ENCODE measurements at regions not wholly inside any gene's neighbourhood (a gene's known extent, or its start where the extent isn't known, plus 50 kb on each side); places are given as distances from the start of the nearest gene placed in this dataset.
A peak's percentile ranks its signal among the peaks of the same experiment; 100 is the strongest.

DNA sequence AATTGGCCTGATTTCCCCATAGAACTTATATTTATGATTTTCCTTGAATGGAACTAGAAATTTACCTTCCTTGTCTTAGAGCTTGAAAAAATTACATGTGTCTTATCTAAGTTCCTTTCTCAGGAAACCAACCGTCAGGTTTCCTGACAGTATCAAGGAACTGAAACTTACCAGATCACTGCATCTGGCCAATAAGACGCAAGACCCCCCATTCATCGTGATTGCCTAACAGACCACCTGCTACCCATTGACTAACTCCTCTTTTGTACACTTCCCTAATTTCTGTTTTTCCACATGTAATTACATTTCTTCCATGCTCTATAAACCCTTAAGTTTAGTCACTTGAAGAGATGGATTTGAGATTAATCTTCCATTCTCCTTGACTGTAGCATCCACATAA, 517.2 kb upstream of the CBLB start:
- in situ Hi-C loops (cut with HindIII; ENCODE audit: low sequenced_read_pairs): no loop called here
- DNase-seq (ENCODE audit: low read depth, low spot score): no peak
- no peak overlapping the region for H3K4me3 ChIP-seq (ENCODE audit: low read depth, low read length)
- TF ChIP-seq, protein P1, sequence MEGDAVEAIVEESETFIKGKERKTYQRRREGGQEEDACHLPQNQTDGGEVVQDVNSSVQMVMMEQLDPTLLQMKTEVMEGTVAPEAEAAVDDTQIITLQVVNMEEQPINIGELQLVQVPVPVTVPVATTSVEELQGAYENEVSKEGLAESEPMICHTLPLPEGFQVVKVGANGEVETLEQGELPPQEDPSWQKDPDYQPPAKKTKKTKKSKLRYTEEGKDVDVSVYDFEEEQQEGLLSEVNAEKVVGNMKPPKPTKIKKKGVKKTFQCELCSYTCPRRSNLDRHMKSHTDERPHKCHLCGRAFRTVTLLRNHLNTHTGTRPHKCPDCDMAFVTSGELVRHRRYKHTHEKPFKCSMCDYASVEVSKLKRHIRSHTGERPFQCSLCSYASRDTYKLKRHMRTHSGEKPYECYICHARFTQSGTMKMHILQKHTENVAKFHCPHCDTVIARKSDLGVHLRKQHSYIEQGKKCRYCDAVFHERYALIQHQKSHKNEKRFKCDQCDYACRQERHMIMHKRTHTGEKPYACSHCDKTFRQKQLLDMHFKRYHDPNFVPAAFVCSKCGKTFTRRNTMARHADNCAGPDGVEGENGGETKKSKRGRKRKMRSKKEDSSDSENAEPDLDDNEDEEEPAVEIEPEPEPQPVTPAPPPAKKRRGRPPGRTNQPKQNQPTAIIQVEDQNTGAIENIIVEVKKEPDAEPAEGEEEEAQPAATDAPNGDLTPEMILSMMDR (IDR thresholded peaks at IDR 0.05; ENCODE audit: low read depth, low read length): no peak

DNA sequence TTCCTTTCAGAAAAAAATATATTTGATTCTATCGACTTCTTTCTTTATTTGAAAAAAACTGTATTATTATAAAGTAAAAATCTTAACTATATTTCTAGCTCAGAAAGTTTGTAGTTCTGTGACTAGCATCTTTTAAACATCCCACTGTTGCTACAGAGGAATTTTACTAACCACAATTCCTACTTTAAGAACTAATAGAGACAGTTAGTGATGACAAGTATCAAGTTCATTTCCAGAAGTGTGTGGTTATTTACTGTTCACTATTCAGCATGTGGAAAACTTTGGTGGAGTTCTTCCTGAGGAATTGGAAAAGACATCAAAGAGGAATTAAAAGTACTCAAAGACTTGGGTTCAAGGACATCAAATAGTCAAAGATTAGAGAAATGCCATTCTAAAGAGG, 524.1 kb upstream of the CBLB start:
- in situ Hi-C loops (cut with HindIII; ENCODE audit: low sequenced_read_pairs): no loop called here
- peak; percentile 26 for DNase-seq (ENCODE audit: low read depth, low spot score)
- no peak overlapping the region for H3K4me3 ChIP-seq (ENCODE audit: low read depth, low read length)
- TF ChIP-seq, protein P1 (IDR thresholded peaks at IDR 0.05; ENCODE audit: low read depth, low read length): no peak

DNA sequence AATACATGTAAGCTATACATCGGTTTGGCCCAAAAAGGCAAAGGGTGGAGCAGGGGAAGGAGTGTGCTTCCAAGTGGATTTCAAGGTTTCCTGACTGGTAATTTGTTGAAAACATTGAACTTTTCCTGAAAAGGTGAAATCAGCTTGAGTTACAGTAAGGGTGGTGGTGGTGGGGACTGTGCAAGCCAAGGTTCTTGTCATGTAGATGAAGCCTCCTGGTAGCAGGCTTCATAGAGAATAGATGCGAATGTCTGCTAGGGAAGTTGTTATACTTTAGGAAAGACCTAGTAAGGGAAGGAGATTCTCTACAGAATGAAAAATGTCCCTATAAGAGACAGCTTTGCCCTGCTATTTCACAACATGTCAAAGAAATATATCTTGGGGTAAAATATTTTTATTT, 528.2 kb upstream of the CBLB start:
- in situ Hi-C loops (cut with HindIII; ENCODE audit: low sequenced_read_pairs): no loop called here
- TF ChIP-seq, protein P1 (IDR thresholded peaks at IDR 0.05; ENCODE audit: low read depth, low read length): no peak
- H3K4me3 ChIP-seq (ENCODE audit: low read depth, low read length): no peak overlapping the region
- DNase-seq (ENCODE audit: low read depth, low spot score): no peak

DNA sequence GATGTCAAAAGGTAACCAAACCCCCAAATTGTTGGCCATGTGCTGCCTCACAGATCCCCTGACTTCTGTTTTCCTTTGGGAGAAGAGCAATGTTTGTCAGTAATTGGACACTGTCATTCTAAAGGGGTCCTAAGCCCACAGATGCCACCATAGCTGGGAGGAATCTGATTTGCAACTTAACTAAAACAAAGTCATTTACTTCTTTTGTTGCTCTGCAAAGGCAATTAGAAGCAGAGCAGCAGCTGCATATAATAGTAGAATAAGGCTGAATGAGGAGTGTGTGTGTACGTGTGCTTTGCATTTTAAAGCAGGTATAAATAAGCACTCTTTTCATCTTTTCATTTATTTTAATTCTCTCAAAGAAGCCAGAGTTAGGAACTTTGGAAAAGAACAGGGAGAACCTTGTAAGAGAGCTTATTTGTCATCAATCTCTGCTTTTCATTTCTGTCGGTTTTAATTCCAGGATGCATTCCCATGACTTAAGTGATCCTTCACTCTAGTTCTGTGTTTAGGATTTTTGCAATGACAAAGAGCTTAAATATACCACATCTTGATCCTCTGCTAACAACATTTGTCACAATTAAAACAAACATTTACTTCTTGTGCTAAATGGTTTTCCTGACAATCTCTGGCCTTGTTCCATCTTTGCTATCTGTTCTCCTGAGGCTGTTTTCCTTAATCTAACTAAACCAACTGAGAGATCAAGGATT, 530.2 kb upstream of the CBLB start:
- in situ Hi-C loops (cut with HindIII; ENCODE audit: low sequenced_read_pairs): no loop called here
- no peak overlapping the region for H3K4me3 ChIP-seq (ENCODE audit: low read depth, low read length)
- no peak for DNase-seq (ENCODE audit: low read depth, low spot score)
- TF ChIP-seq, protein P1 (IDR thresholded peaks at IDR 0.05; ENCODE audit: low read depth, low read length): no peak

DNA sequence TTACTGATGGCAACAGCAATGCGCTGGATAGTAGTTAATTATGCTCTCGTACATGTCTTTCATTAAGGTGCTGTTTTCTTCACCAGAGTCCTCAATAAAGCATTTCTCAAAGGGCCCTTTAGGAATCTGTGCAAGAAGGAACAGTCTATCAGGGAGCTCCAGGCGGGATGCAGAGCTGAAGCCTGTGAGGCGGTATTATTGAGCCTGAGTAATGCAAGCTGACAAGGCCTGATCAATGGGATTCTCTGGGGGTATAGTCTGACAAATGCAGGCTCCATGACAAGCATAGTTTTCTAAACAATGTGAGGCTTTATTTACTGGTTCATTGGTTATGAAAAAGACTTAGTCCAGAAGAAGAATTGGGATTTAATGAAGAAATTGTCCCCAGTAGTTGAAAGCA, 530.9 kb upstream of the CBLB start:
- in situ Hi-C loops (cut with HindIII; ENCODE audit: low sequenced_read_pairs): no loop called here
- H3K4me3 ChIP-seq (ENCODE audit: low read depth, low read length): no peak overlapping the region
- TF ChIP-seq, protein P1 (IDR thresholded peaks at IDR 0.05; ENCODE audit: low read depth, low read length): no peak

DNA sequence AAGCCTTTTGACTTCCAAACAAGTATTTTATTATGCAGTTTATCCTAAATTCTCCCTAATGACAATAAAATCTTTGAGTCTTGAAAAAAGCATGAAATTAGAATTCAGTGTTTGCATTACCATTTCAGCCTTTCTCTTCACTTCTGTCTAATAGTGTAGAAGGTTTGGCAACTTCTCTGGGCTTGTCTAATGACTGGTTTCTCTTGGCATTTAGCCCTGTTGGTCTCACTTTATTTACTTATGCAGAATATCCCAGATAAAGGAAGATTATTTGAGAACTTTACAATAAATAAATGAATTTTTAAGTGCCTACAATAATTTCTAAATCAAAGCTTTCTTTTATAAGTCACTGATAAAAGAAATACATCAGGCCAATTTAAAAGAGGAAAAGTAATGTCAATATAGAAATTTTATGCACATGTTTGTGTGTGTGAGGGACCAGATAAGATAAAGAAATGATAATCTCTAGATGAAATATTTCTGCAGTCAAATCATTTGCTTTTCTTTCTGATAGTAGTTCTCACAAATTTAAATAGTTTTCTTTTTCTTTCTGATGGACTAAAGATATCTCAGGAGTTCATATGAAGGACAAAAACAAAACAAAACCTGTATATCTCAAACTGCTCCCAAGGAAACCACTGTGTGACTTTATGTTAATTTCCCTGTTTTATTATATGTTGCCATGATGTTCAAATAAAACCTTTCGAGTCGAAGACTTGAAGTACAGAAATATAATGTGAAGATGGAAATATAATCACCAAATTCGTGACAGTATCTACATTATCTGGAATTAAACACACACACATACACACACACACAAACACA, 533.1 kb upstream of the CBLB start:
- TF ChIP-seq, protein P1 (IDR thresholded peaks at IDR 0.05; ENCODE audit: low read depth, low read length): no peak
- DNase-seq (ENCODE audit: low read depth, low spot score): peak; percentile 52
- no peak overlapping the region for H3K4me3 ChIP-seq (ENCODE audit: low read depth, low read length)
- in situ Hi-C loops (cut with HindIII; ENCODE audit: low sequenced_read_pairs): no loop called here

More for the DNA sequence above, 530.9 kb upstream of the CBLB start:
- no peak for DNase-seq (ENCODE audit: low read depth, low spot score)
